ENCODE measurements at regions not wholly inside any gene's neighbourhood (a gene's known extent, or its start where the extent isn't known, plus 50 kb on each side); places are given as distances from the start of the nearest gene placed in this dataset.

GRCh38 chr1:95614197-95614596 lies 380.2 kb downstream of the RWDD3 start:
- no peak for TF ChIP-seq CTCF (conservative IDR thresholded peaks at IDR 0.05; ENCODE audit: low read depth, low read length)
- TF ChIP-seq EZH2phosphoT487 (IDR thresholded peaks at IDR 0.05; ENCODE audit: borderline replicate concordance, low read length) = no peak
- no peak for TF ChIP-seq EZH2 (IDR thresholded peaks at IDR 0.05; ENCODE audit: low read length, unreplicated experiment)
